Kidney tubule cell (primary cell): ENCODE measurements at regions not wholly inside any gene's neighbourhood (a gene's known extent, or its start where the extent isn't known, plus 50 kb on each side); places are given as distances from the start of the nearest gene placed in this dataset.
"Not testable (repeated sequence)": the region's sequence is repeated elsewhere in the genome, so short reads cannot be mapped to it uniquely, and the experiment has no call there.

ENCODE experiments used
- DNase-seq: peaks from one replicate; pipeline ENCODE4 v3.0.0-alpha.2; 2018; ENCODE audit warnings: low spot score

- not testable (repeated sequence) for DNase-seq
These were observed 113.5 kb upstream of the NBPF19 start for GRCh38 chr1:149361310-149361709.

- not testable (repeated sequence) for DNase-seq
These were observed 110.5 kb upstream of the NBPF19 start for GRCh38 chr1:149364188-149364981.

GRCh38 chr1:149366402-149366801 lies 108.4 kb upstream of the NBPF19 start:
- not testable (repeated sequence) for DNase-seq

- DNase-seq = not testable (repeated sequence)
These were observed 107.3 kb upstream of the NBPF19 start for GRCh38 chr1:149367472-149368044.

GRCh38 chr1:149368337-149368736 lies 106.5 kb upstream of the NBPF19 start:
- DNase-seq = not testable (repeated sequence)

GRCh38 chr1:149369081-149369480 lies 105.8 kb upstream of the NBPF19 start:
- not testable (repeated sequence) for DNase-seq

- DNase-seq = not testable (repeated sequence)
These were observed 102.9 kb upstream of the NBPF19 start for GRCh38 chr1:149371955-149372354.

- DNase-seq = peak; percentile 9
These were observed 96.4 kb upstream of the NBPF19 start for GRCh38 chr1:149378462-149378861.

- DNase-seq = peak; percentile 88
These were observed 84.5 kb upstream of the NBPF19 start for GRCh38 chr1:149390173-149390926.

- DNase-seq = not testable (repeated sequence)
These were observed 83.9 kb upstream of the NBPF19 start for GRCh38 chr1:149390931-149391330.

GRCh38 chr1:149395802-149396201 lies 79.0 kb upstream of the NBPF19 start:
- not testable (repeated sequence) for DNase-seq

GRCh38 chr1:149398527-149398926 lies 76.3 kb upstream of the NBPF19 start:
- DNase-seq = not testable (repeated sequence)

- DNase-seq = not testable (repeated sequence)
These were observed 66.4 kb upstream of the NBPF19 start for GRCh38 chr1:149408404-149408803.

- DNase-seq = not testable (repeated sequence)
These were observed 59.5 kb upstream of the NBPF19 start for GRCh38 chr1:149415373-149415772.

GRCh38 chr1:149418782-149419181 lies 56.1 kb upstream of the NBPF19 start:
- not testable (repeated sequence) for DNase-seq

GRCh38 chr1:149423122-149423521 lies 51.7 kb upstream of the NBPF19 start:
- not testable (repeated sequence) for DNase-seq
